ENCODE measurements at regions not wholly inside any gene's neighbourhood (a gene's known extent, or its start where the extent isn't known, plus 50 kb on each side); places are given as distances from the start of the nearest gene placed in this dataset.

GRCh38 chr18:41537666-41538065 lies 417.4 kb upstream of the PIK3C3 start:
- no peaks in the 10 kb centered on the region for H3K27me3 ChIP-seq (ENCODE audit: low read length)
- H3K79me2 ChIP-seq (ENCODE audit: insufficient read depth, low read length), result no peaks in the 10 kb centered on the region
- H3K9me2 ChIP-seq (replicated peaks; ENCODE audit: insufficient read depth, low read length), result no peaks in the 10 kb centered on the region
- H3K27ac ChIP-seq (ENCODE audit: low read depth, low read length), result no peak overlapping the region
- no peaks in the 10 kb centered on the region for H3K36me3 ChIP-seq (ENCODE audit: low read length)
- H3K4me2 ChIP-seq (ENCODE audit: low read depth, low read length, poor library complexity, severe bottlenecking), result no peak overlapping the region
- H3K9me3 ChIP-seq (ENCODE audit: insufficient read depth, low read length), result no peaks in the 10 kb centered on the region
- H2AFZ ChIP-seq (ENCODE audit: low read depth, low read length, severe bottlenecking), result no peak overlapping the region
- no peak overlapping the region for H3K9ac ChIP-seq (ENCODE audit: low read length)
- no peaks in the 10 kb centered on the region for H4K20me1 ChIP-seq (ENCODE audit: low read depth, low read length)
- no peaks in the 10 kb centered on the region for H3F3A ChIP-seq (ENCODE audit: insufficient read depth)
- H3K4me3 ChIP-seq (ENCODE audit: insufficient read depth, low read length, poor library complexity, severe bottlenecking), result no peak overlapping the region
- TF ChIP-seq EZH2phosphoT487 (conservative IDR thresholded peaks at IDR 0.05; ENCODE audit: low read length), result no peak
- TF ChIP-seq, protein P1, sequence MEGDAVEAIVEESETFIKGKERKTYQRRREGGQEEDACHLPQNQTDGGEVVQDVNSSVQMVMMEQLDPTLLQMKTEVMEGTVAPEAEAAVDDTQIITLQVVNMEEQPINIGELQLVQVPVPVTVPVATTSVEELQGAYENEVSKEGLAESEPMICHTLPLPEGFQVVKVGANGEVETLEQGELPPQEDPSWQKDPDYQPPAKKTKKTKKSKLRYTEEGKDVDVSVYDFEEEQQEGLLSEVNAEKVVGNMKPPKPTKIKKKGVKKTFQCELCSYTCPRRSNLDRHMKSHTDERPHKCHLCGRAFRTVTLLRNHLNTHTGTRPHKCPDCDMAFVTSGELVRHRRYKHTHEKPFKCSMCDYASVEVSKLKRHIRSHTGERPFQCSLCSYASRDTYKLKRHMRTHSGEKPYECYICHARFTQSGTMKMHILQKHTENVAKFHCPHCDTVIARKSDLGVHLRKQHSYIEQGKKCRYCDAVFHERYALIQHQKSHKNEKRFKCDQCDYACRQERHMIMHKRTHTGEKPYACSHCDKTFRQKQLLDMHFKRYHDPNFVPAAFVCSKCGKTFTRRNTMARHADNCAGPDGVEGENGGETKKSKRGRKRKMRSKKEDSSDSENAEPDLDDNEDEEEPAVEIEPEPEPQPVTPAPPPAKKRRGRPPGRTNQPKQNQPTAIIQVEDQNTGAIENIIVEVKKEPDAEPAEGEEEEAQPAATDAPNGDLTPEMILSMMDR (IDR thresholded peaks at IDR 0.05; ENCODE audit: insufficient read depth, low read length, poor library complexity, severe bottlenecking), result no peak

DNA sequence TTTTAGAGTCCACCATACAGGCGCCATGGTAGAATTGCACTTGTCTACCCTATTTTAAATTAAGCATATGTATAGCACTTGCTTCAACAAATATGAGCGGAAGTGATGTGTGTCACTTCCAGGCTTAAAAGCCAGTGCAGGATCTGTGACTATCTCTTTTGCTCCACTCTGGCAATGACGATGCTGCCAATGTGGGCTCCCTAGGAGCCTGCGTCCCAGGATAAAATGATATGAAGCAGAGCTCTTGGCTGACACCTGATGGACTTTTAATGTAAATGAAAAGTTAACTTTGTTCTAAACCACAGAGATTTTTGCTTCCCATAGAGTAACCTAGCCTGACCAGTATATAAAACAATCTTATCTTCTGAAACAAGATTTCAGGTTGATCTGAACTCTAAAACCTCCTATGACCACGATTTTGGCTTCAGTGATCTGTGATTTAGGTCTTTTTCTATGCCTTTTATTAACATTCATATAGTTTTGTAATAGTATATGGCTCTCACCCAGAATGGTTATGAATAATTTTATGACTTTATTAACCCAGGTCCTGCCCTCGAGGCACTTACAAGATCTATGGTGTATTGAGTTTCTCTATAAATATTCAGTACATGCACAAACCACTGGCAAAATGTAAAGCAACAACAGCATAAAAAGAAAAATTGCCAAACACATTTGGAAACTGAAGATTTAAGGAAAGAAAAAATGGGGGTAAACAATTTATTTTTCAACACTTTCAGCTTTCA lies 422.5 kb upstream of the PIK3C3 start:
- Histone ChIP-seq H3F3A (ENCODE audit: insufficient read depth) (no peaks in the 10 kb centered on the region), H4K20me1 (ENCODE audit: low read depth, low read length) (no peaks in the 10 kb centered on the region), H3K36me3 (ENCODE audit: low read length) (no peaks in the 10 kb centered on the region), H3K9me2 (replicated peaks; ENCODE audit: insufficient read depth, low read length) (no peaks in the 10 kb centered on the region), H3K4me3 (ENCODE audit: insufficient read depth, low read length, poor library complexity, severe bottlenecking) (no peak overlapping the region), H3K27ac (ENCODE audit: low read depth, low read length) (no peak overlapping the region), H3K79me2 (ENCODE audit: insufficient read depth, low read length) (no peaks in the 10 kb centered on the region), H2AFZ (ENCODE audit: low read depth, low read length, severe bottlenecking) (no peak overlapping the region), H3K9ac (ENCODE audit: low read length) (no peak overlapping the region), H3K27me3 (ENCODE audit: low read length) (no peaks in the 10 kb centered on the region), H3K4me2 (ENCODE audit: low read depth, low read length, poor library complexity, severe bottlenecking) (no peak overlapping the region), H3K9me3 (ENCODE audit: insufficient read depth, low read length) (no peaks in the 10 kb centered on the region)
- TF ChIP-seq, protein P1 (IDR thresholded peaks at IDR 0.05; ENCODE audit: insufficient read depth, low read length, poor library complexity, severe bottlenecking), result no peak
- no peak for TF ChIP-seq EZH2phosphoT487 (conservative IDR thresholded peaks at IDR 0.05; ENCODE audit: low read length)

GRCh38 chr18:41530970-41531369 lies 424.1 kb upstream of the PIK3C3 start:
- no peaks in the 10 kb centered on the region for H4K20me1 ChIP-seq (ENCODE audit: low read depth, low read length)
- H3K9me2 ChIP-seq (replicated peaks; ENCODE audit: insufficient read depth, low read length), result no peaks in the 10 kb centered on the region
- no peaks in the 10 kb centered on the region for H3K9me3 ChIP-seq (ENCODE audit: insufficient read depth, low read length)
- no peak overlapping the region for H3K9ac ChIP-seq (ENCODE audit: low read length)
- no peak overlapping the region for H3K4me2 ChIP-seq (ENCODE audit: low read depth, low read length, poor library complexity, severe bottlenecking)
- no peaks in the 10 kb centered on the region for H3K36me3 ChIP-seq (ENCODE audit: low read length)
- H3F3A ChIP-seq (ENCODE audit: insufficient read depth), result no peaks in the 10 kb centered on the region
- no peaks in the 10 kb centered on the region for H3K79me2 ChIP-seq (ENCODE audit: insufficient read depth, low read length)
- TF ChIP-seq EZH2phosphoT487 (conservative IDR thresholded peaks at IDR 0.05; ENCODE audit: low read length), result no peak
- TF ChIP-seq, protein P1 (IDR thresholded peaks at IDR 0.05; ENCODE audit: insufficient read depth, low read length, poor library complexity, severe bottlenecking), result no peak
- H3K4me3 ChIP-seq (ENCODE audit: insufficient read depth, low read length, poor library complexity, severe bottlenecking), result no peak overlapping the region
- no peak overlapping the region for H3K27ac ChIP-seq (ENCODE audit: low read depth, low read length)
- no peak overlapping the region for H2AFZ ChIP-seq (ENCODE audit: low read depth, low read length, severe bottlenecking)
- no peaks in the 10 kb centered on the region for H3K27me3 ChIP-seq (ENCODE audit: low read length)

All from SU-DHL-6 (cell line).